H1 (cell line): ENCODE measurements at regions not wholly inside any gene's neighbourhood (a gene's known extent, or its start where the extent isn't known, plus 50 kb on each side); places are given as distances from the start of the nearest gene placed in this dataset.
A peak's percentile ranks its signal among the peaks of the same experiment; 100 is the strongest.

Experiments
- CTBP2 ChIP-seq: IDR thresholded peaks from 2 replicates; pipeline ENCODE4 v1.7.0; 2011; ENCODE audit warnings: borderline replicate concordance, mild to moderate bottlenecking, moderate library complexity, mixed read lengths, low read length; ENCODE audit not compliant: insufficient read depth, insufficient read length
- EGR1 ChIP-seq: IDR thresholded peaks from 2 replicates; pipeline ENCODE4 v1.6.1; 2011; ENCODE audit warnings: low read depth, low read length, borderline replicate concordance
- FOSL1 ChIP-seq: IDR thresholded peaks from 2 replicates; pipeline ENCODE4 v1.6.1; 2011; ENCODE audit warnings: mild to moderate bottlenecking, low read depth, low read length, moderate library complexity; ENCODE audit not compliant: insufficient read depth
- KDM1A ChIP-seq: fragments of 200-600, 300-600 bp; sonication (generic); IDR thresholded peaks from 2 replicates; pipeline ENCODE4 v1.7.1; 2016; ENCODE audit warnings: mild to moderate bottlenecking, low read length, borderline replicate concordance
- POLR2AphosphoS5 ChIP-seq: IDR thresholded peaks from 2 replicates; pipeline ENCODE4 v1.6.1; 2011; ENCODE audit warnings: low read depth, low read length
- RXRA ChIP-seq: IDR thresholded peaks from 2 replicates; pipeline ENCODE4 v1.6.1; 2011; ENCODE audit warnings: low read depth, mild to moderate bottlenecking, low read length, moderate library complexity; ENCODE audit not compliant: insufficient read depth
- SRF ChIP-seq: IDR thresholded peaks from 2 replicates; pipeline ENCODE4 v1.6.1; 2011; ENCODE audit warnings: mild to moderate bottlenecking, low read depth, low read length, moderate library complexity
- TF ChIP-seq, protein P1 (sequence below): fragments of 300-600 bp; sonication (generic); IDR thresholded peaks from 2 replicates; pipeline ENCODE4 v1.7.1; 2012; ENCODE audit warnings: low read length, moderate library complexity, mild to moderate bottlenecking, inconsistent platforms; ENCODE audit not compliant: insufficient replicate concordance

DNA sequence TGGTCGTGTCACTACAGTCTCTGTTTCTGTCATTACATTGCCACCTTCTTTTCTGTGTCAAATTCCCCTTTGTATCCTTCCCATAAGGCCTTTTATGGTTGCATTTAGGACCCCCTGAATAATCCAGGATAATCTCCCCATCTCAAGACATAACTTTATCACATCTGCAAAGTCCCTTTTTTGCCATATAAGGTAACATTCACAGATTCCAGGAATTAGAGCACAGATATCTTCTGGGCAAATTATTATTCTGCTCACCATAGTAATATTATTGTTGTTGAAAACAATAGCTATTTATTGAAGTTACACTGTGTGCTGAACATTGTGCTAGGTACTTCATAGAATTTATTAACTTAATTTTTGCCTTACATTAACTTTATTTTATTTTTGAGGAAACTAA, 159.1 kb downstream of the TFAP2B start (continued):
- TF ChIP-seq, protein P1, sequence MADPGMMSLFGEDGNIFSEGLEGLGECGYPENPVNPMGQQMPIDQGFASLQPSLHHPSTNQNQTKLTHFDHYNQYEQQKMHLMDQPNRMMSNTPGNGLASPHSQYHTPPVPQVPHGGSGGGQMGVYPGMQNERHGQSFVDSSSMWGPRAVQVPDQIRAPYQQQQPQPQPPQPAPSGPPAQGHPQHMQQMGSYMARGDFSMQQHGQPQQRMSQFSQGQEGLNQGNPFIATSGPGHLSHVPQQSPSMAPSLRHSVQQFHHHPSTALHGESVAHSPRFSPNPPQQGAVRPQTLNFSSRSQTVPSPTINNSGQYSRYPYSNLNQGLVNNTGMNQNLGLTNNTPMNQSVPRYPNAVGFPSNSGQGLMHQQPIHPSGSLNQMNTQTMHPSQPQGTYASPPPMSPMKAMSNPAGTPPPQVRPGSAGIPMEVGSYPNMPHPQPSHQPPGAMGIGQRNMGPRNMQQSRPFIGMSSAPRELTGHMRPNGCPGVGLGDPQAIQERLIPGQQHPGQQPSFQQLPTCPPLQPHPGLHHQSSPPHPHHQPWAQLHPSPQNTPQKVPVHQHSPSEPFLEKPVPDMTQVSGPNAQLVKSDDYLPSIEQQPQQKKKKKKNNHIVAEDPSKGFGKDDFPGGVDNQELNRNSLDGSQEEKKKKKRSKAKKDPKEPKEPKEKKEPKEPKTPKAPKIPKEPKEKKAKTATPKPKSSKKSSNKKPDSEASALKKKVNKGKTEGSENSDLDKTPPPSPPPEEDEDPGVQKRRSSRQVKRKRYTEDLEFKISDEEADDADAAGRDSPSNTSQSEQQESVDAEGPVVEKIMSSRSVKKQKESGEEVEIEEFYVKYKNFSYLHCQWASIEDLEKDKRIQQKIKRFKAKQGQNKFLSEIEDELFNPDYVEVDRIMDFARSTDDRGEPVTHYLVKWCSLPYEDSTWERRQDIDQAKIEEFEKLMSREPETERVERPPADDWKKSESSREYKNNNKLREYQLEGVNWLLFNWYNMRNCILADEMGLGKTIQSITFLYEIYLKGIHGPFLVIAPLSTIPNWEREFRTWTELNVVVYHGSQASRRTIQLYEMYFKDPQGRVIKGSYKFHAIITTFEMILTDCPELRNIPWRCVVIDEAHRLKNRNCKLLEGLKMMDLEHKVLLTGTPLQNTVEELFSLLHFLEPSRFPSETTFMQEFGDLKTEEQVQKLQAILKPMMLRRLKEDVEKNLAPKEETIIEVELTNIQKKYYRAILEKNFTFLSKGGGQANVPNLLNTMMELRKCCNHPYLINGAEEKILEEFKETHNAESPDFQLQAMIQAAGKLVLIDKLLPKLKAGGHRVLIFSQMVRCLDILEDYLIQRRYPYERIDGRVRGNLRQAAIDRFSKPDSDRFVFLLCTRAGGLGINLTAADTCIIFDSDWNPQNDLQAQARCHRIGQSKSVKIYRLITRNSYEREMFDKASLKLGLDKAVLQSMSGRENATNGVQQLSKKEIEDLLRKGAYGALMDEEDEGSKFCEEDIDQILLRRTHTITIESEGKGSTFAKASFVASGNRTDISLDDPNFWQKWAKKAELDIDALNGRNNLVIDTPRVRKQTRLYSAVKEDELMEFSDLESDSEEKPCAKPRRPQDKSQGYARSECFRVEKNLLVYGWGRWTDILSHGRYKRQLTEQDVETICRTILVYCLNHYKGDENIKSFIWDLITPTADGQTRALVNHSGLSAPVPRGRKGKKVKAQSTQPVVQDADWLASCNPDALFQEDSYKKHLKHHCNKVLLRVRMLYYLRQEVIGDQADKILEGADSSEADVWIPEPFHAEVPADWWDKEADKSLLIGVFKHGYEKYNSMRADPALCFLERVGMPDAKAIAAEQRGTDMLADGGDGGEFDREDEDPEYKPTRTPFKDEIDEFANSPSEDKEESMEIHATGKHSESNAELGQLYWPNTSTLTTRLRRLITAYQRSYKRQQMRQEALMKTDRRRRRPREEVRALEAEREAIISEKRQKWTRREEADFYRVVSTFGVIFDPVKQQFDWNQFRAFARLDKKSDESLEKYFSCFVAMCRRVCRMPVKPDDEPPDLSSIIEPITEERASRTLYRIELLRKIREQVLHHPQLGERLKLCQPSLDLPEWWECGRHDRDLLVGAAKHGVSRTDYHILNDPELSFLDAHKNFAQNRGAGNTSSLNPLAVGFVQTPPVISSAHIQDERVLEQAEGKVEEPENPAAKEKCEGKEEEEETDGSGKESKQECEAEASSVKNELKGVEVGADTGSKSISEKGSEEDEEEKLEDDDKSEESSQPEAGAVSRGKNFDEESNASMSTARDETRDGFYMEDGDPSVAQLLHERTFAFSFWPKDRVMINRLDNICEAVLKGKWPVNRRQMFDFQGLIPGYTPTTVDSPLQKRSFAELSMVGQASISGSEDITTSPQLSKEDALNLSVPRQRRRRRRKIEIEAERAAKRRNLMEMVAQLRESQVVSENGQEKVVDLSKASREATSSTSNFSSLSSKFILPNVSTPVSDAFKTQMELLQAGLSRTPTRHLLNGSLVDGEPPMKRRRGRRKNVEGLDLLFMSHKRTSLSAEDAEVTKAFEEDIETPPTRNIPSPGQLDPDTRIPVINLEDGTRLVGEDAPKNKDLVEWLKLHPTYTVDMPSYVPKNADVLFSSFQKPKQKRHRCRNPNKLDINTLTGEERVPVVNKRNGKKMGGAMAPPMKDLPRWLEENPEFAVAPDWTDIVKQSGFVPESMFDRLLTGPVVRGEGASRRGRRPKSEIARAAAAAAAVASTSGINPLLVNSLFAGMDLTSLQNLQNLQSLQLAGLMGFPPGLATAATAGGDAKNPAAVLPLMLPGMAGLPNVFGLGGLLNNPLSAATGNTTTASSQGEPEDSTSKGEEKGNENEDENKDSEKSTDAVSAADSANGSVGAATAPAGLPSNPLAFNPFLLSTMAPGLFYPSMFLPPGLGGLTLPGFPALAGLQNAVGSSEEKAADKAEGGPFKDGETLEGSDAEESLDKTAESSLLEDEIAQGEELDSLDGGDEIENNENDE: no peak
- no peak for TF ChIP-seq POLR2AphosphoS5
- TF ChIP-seq CTBP2: no peak
- no peak for TF ChIP-seq KDM1A
- 0 out of 2 replicates have a peak, but pooled peaks have one; percentile 9 for TF ChIP-seq SRF
- no peak for TF ChIP-seq EGR1
- TF ChIP-seq FOSL1: no peak
- TF ChIP-seq RXRA: no peak
